HG03442 (cell line): ENCODE measurements at regions not wholly inside any gene's neighbourhood (a gene's known extent, or its start where the extent isn't known, plus 50 kb on each side); places are given as distances from the start of the nearest gene placed in this dataset.

Source experiments
- ATAC-seq: cut with Tn5 transposase; IDR thresholded peaks from one replicate; pipeline ENCODE4 v1.9.1; 2021; ENCODE audit warnings: mild to moderate bottlenecking, moderate library complexity; ENCODE audit not compliant: unreplicated experiment

- no peak for ATAC-seq
These were observed 153.2 kb upstream of the GADL1 start for GRCh38 chr3:31047673-31048072.

GRCh38 chr3:31048143-31048542, 153.7 kb upstream of the GADL1 start:
- ATAC-seq = no peak

GRCh38 chr3:31050296-31050695, 155.8 kb upstream of the GADL1 start:
- ATAC-seq = no peak

DNA sequence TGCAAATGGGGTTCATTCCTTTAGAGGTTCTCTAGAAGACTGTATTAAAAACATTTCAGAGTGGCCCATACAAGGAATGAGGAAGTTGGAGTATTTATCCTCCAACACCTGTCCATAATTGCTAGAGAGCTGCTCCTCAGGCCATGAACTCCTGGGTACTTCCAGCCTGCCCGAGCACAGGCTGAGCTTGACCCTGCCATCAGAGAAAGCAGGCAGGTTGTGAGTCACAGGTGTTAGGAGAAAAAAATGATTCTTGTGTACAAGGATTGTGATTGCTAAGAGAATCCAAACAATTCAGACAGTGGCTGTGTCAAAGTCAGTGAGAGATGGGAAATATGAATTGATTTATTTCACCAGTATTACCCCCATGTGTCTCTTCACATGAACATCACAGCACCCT, 156.8 kb upstream of the GADL1 start:
- ATAC-seq = no peak

GRCh38 chr3:31053299-31053698, 158.8 kb upstream of the GADL1 start:
- no peak for ATAC-seq

GRCh38 chr3:31054032-31054431, 159.6 kb upstream of the GADL1 start:
- no peak for ATAC-seq

- no peak for ATAC-seq
These were observed 161.3 kb upstream of the GADL1 start for GRCh38 chr3:31055757-31056156.

DNA sequence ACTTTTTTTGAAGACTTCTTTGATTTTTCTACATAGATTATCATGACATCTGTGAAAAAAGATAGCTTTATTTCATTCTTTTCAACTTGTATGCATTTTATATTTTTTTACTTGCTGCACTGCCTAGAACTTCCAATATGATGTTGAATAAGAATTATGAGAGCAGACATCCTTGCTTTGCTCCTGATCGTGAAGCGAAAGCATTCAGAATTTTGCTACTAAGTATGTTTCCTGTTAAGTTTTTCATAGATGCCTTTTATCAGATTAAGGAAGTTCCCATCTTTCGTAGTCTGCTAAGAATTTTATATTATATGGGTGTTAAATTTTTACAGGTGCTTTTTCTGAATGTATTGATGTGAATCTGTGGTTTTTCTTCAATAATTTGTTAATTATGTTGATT, 163.4 kb upstream of the GADL1 start:
- ATAC-seq = no peak

- no peak for ATAC-seq
These were observed 169.6 kb upstream of the GADL1 start for GRCh38 chr3:31064021-31064420.

GRCh38 chr3:31065765-31066164, 171.3 kb upstream of the GADL1 start:
- ATAC-seq = no peak

DNA sequence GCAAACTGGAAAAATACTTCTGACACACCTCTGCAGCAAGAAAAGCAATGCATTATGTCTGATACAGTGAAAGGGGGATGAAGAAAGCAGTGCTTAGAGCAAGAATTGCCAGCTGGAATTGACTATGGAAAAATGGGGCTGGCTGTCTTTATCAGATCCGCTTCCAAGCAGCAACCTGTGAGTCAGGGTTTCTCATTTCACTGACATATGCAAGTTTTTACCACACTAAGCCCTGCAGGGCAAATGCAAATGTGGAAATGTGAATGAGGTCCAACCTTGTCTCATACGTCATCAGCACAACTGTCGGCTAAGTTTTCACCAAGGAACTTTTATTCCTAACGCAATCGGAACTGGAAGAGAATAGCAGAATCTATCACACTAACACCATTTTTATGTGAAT, 172.5 kb upstream of the GADL1 start:
- no peak for ATAC-seq

DNA sequence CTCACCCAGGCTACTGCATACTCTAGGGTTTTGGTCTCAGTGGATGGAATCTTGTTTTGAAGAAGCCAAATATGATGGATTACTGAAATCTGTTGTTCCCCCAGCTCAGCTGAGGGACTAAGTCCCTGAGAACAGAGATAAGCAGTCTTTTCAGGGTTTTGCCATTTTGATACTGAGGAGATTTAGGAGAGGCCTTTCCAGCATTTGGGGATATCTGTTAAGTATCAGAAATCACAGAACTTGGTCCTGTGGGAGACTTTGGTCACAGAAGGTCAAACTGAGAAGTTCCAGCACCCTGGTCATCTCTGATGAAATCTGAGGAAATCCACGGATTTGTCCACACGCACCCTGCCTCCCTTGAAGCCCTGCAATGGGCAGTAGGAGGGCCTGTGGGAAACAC, 181.0 kb upstream of the GADL1 start:
- ATAC-seq = no peak

- no peak for ATAC-seq
These were observed 181.4 kb upstream of the GADL1 start for GRCh38 chr3:31075876-31076275.

GRCh38 chr3:31077021-31077601, 182.7 kb upstream of the GADL1 start:
- peak; percentile 94 for ATAC-seq

DNA sequence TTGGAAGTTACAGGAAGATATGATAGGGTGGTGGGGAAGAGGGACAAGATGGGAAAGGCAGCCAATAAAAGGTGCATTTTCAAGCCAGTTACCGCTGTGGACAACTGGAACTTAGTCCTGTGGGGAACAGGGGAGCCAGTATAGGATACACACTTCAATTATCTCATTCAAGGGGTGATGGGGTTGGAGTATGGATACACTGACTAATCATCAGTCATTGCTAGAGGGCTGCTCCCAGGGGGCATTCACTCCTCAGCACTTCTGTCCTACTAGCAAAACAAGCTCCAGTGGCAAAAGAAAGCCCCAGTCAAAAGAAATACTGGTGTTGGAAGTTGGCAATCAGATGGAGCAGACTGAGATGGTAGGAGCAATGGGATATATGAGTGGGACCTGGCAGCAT, 183.4 kb upstream of the GADL1 start:
- no peak for ATAC-seq

GRCh38 chr3:31079689-31080088, 185.2 kb upstream of the GADL1 start:
- ATAC-seq = no peak

DNA sequence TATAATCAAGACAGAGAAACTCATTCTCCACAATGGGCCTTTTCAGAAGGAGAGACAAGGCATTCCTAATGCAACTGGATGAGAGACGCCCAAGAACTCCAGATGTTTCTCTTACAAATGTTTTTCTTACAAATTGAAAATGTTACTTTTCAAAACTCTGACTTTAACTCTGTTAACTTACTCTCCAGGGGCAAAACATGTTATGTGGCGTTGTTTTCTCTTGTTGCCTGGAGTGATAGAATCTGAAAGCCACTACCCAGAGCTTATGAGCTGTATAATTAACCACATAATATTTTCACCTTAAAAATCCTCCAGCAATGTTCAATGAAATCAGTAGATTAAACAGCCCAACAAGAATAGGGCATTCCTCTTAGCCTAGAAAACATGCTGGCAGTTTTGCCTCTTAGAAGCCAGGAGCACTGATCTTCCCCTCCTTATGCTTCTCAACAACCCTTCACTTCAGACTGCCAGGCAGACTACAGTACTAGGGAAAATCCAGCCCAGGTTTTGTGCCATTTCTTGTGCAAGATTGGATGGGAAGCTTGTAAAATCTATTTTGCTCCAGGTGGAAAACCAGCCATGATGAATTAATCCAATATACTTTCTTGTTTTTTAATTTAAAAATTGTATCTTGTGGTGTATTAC, 186.7 kb upstream of the GADL1 start:
- ATAC-seq = no peak

GRCh38 chr3:31086148-31086547, 191.7 kb upstream of the GADL1 start:
- no peak for ATAC-seq

- no peak for ATAC-seq
These were observed 192.2 kb upstream of the GADL1 start for GRCh38 chr3:31086698-31087097.

- no peak for ATAC-seq
These were observed 197.3 kb upstream of the GADL1 start for GRCh38 chr3:31091748-31092147.

DNA sequence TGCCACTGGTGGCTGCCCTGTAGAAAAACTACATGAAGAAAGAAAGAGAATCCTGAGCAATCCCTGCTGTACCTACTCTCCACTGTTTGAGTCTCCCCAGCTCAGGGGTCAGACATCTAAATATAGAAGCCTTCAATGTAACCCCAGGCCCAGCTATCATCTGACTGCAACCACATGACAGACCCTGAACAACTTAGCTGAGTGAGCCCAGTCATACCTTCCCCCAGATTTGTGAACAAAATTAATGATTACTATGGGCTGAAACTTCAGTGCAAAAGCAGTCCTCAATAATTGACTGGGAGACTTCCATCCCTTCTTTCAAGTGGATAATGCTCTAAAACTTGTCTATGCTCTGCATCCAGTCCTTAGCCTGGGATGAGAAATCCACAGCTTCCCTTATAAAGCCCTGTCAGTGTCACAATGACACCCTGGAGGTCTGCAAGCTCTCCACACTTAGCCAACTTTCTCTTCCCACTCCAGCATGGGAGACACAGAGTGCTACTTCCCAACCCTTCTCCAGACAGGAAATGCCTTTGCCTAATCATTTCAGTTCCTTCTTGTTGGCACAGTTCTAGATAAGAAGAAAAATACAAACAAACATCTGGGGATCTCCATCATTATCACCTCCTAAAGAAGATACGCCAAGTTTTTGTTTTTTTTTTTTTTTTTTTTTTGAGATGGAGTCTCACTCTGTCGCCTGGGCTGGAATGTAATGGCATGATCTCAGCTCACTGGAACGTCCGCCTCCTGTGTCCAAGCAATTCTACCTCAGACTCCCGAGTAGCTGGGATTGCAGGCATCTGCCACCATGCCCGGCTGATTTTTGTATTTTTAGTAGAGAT, 198.5 kb upstream of the GADL1 start:
- no peak for ATAC-seq

GRCh38 chr3:31093606-31094005, 199.1 kb upstream of the GADL1 start:
- ATAC-seq = no peak
